HEK293 (cell line): ENCODE measurements at regions not wholly inside any gene's neighbourhood (a gene's known extent, or its start where the extent isn't known, plus 50 kb on each side); places are given as distances from the start of the nearest gene placed in this dataset.

Source experiments
- CTCF ChIA-PET: fragments of 350-600 bp; formaldehyde crosslinking; extraction: SDS; loops from one replicate; lab custom pipeline; 2021; ENCODE audit warnings: antibody characterized with exemption; lab: Yijun Ruan, JAX
- POLR2A ChIA-PET: fragments of 300-600 bp; formaldehyde crosslinking; extraction: SDS; loops from one replicate; lab custom pipeline; 2020; ENCODE audit warnings: antibody characterized with exemption, inconsistent platforms; lab: Yijun Ruan, JAX
- H3K27ac ChIP-seq: fragments of 200-500 bp; sonication (Bioruptor generic); 2 replicates; pipeline ENCODE4 v1.5.1; 2014; ENCODE audit warnings: low read depth, low read length, control low read depth, inconsistent platforms; ENCODE audit errors: extremely low read depth
- H3K36me3 ChIP-seq, 2 experiments: fragments of 200-500 bp in 1 of 2; sonication (Bioruptor generic) in 1 of 2; 1 replicate in 1 of 2; 2 replicates in 1 of 2; pipeline ENCODE4 v1.5.1; 2014 to 2017; ENCODE audit warnings: inconsistent platforms in 2 of 2, low read length in 2 of 2; ENCODE audit not compliant: control insufficient read depth in 2 of 2, insufficient read depth in 1 of 2
- H3K4me1 ChIP-seq: fragments of 200-500 bp; sonication (Bioruptor generic); 2 replicates; pipeline ENCODE4 v1.5.1; 2014; ENCODE audit warnings: mild to moderate bottlenecking, low read length, inconsistent platforms; ENCODE audit not compliant: control insufficient read depth, insufficient read depth
- H3K4me3 ChIP-seq: 2 replicates; pipeline ENCODE4 v1.5.1; 2011; ENCODE audit warnings: low read depth, mild to moderate bottlenecking, control low read depth, low read length, moderate library complexity
- H3K9me3 ChIP-seq: fragments of 200-500 bp; sonication (Bioruptor generic); 2 replicates; pipeline ENCODE4 v1.5.1; 2014; ENCODE audit warnings: low read depth, low read length, inconsistent platforms; ENCODE audit not compliant: control insufficient read depth, insufficient read depth
- KLF10 ChIP-seq: fragments of 450-650 bp; IDR thresholded peaks from 2 replicates; pipeline ENCODE4 v1.5.1; 2018; ENCODE audit warnings: missing biosample characterization, mild to moderate bottlenecking, missing genetic modification characterization
- KLF16 ChIP-seq: fragments of 450-650 bp; formaldehyde crosslinking; IDR thresholded peaks from 2 replicates; pipeline ENCODE4 v1.5.1; 2017; ENCODE audit warnings: missing biosample characterization, missing genetic modification characterization
- ZNF133 ChIP-seq: fragments of 450-650 bp; formaldehyde crosslinking; IDR thresholded peaks from 2 replicates; pipeline ENCODE4 v1.5.1; 2016; ENCODE audit warnings: missing biosample characterization, missing genetic modification characterization
- ZNF174 ChIP-seq: fragments of 450-650 bp; formaldehyde crosslinking; IDR thresholded peaks from 2 replicates; pipeline ENCODE4 v1.5.0; 2017; ENCODE audit warnings: missing biosample characterization, mild to moderate bottlenecking, missing genetic modification characterization
- ZNF354C ChIP-seq: fragments of 450-650 bp; formaldehyde crosslinking; IDR thresholded peaks from 2 replicates; pipeline ENCODE4 v1.5.1; 2016; ENCODE audit warnings: missing biosample characterization, missing genetic modification characterization, low read depth, borderline replicate concordance
- ZNF521 ChIP-seq: fragments of 450-650 bp; formaldehyde crosslinking; IDR thresholded peaks from 2 replicates; pipeline ENCODE4 v1.5.1; 2017; ENCODE audit warnings: missing biosample characterization, mild to moderate bottlenecking, missing genetic modification characterization
- ZNF600 ChIP-seq: fragments of 450-650 bp; formaldehyde crosslinking; IDR thresholded peaks from 2 replicates; pipeline ENCODE4 v1.5.1; 2016; ENCODE audit warnings: missing biosample characterization, missing genetic modification characterization
- TF ChIP-seq, protein P1 (sequence below): IDR thresholded peaks from 2 replicates; pipeline ENCODE4 v1.6.1; 2011; ENCODE audit warnings: mild to moderate bottlenecking, low read depth, low read length, borderline replicate concordance
- TF ChIP-seq, protein P2 (sequence below): fragments of 450-650 bp; formaldehyde crosslinking; IDR thresholded peaks from 2 replicates; pipeline ENCODE4; 2016; ENCODE audit warnings: missing biosample characterization, missing genetic modification characterization
- TF ChIP-seq, protein P3 (sequence below): fragments of 450-650 bp; formaldehyde crosslinking; IDR thresholded peaks from 2 replicates; pipeline ENCODE4 v1.5.1; 2016; ENCODE audit warnings: missing biosample characterization, missing genetic modification characterization, borderline replicate concordance
- TF ChIP-seq, protein P4 (sequence below): fragments of 450-650 bp; formaldehyde crosslinking; IDR thresholded peaks from 2 replicates; pipeline ENCODE4 v1.5.1; 2017; ENCODE audit warnings: missing biosample characterization, missing genetic modification characterization
- TF ChIP-seq, protein P5 (sequence below): fragments of 450-650 bp; formaldehyde crosslinking; IDR thresholded peaks from 2 replicates; pipeline ENCODE4 v1.5.1; 2016; ENCODE audit warnings: missing biosample characterization, missing genetic modification characterization
- TF ChIP-seq, protein P6 (sequence below): fragments of 450-650 bp; formaldehyde crosslinking; optimal IDR thresholded peaks from 2 replicates; pipeline ENCODE3; 2016; ENCODE audit warnings: missing biosample characterization, mild to moderate bottlenecking, missing genetic modification characterization

DNA sequence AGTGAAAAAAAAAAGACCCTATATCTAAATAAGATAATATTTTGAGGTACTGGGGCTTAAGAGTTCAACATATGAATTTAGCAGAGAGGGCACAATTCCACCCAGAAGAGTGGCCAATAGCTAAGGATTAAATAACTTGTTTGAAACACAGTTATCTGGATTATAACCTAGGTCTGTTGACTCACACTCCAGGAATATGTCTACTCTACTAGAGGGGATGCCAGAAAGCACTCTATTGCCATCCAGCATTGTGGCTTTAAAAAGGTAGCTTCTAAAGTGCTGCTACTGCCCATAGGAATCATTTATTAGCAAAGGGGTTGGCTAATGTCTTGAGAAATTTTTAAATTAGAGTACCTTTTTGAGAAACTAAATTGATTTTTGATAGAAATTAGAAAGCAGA, 102.2 kb downstream of the PPP1R3A start:
- H3K9me3 ChIP-seq = no peaks in the 10 kb centered on the region
- no peak overlapping the region for H3K4me3 ChIP-seq
- H3K27ac ChIP-seq = no peak overlapping the region
- CTCF ChIA-PET = interaction anchor here (0.8 kb wide), 1 partner anchor 115 kb away, joined by 4 read pairs; no protein-coding TSS in a partner anchor
- POLR2A ChIA-PET = no interaction called here
- TF ChIP-seq ZNF174 (tag by site-specific recombination) (no peak), KLF10 (no peak), ZNF521 (no peak), ZNF354C (tag by site-specific recombination) (no peak), KLF16 (no peak), ZNF600 (tag by site-specific recombination) (no peak)
- TF ChIP-seq, protein P1, sequence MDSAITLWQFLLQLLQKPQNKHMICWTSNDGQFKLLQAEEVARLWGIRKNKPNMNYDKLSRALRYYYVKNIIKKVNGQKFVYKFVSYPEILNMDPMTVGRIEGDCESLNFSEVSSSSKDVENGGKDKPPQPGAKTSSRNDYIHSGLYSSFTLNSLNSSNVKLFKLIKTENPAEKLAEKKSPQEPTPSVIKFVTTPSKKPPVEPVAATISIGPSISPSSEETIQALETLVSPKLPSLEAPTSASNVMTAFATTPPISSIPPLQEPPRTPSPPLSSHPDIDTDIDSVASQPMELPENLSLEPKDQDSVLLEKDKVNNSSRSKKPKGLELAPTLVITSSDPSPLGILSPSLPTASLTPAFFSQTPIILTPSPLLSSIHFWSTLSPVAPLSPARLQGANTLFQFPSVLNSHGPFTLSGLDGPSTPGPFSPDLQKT = no peak
- TF ChIP-seq, protein P2, sequence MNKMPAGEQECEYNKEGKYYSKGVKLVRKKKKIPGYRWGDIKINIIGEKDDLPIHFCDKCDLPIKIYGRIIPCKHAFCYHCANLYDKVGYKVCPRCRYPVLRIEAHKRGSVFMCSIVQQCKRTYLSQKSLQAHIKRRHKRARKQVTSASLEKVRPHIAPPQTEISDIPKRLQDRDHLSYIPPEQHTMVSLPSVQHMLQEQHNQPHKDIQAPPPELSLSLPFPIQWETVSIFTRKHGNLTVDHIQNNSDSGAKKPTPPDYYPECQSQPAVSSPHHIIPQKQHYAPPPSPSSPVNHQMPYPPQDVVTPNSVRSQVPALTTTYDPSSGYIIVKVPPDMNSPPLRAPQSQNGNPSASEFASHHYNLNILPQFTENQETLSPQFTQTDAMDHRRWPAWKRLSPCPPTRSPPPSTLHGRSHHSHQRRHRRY (tag by site-specific recombination) = no peak
- TF ChIP-seq, protein P3, sequence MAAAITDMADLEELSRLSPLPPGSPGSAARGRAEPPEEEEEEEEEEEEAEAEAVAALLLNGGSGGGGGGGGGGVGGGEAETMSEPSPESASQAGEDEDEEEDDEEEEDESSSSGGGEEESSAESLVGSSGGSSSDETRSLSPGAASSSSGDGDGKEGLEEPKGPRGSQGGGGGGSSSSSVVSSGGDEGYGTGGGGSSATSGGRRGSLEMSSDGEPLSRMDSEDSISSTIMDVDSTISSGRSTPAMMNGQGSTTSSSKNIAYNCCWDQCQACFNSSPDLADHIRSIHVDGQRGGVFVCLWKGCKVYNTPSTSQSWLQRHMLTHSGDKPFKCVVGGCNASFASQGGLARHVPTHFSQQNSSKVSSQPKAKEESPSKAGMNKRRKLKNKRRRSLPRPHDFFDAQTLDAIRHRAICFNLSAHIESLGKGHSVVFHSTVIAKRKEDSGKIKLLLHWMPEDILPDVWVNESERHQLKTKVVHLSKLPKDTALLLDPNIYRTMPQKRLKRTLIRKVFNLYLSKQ (tag by site-specific recombination) = no peak
- TF ChIP-seq, protein P4, sequence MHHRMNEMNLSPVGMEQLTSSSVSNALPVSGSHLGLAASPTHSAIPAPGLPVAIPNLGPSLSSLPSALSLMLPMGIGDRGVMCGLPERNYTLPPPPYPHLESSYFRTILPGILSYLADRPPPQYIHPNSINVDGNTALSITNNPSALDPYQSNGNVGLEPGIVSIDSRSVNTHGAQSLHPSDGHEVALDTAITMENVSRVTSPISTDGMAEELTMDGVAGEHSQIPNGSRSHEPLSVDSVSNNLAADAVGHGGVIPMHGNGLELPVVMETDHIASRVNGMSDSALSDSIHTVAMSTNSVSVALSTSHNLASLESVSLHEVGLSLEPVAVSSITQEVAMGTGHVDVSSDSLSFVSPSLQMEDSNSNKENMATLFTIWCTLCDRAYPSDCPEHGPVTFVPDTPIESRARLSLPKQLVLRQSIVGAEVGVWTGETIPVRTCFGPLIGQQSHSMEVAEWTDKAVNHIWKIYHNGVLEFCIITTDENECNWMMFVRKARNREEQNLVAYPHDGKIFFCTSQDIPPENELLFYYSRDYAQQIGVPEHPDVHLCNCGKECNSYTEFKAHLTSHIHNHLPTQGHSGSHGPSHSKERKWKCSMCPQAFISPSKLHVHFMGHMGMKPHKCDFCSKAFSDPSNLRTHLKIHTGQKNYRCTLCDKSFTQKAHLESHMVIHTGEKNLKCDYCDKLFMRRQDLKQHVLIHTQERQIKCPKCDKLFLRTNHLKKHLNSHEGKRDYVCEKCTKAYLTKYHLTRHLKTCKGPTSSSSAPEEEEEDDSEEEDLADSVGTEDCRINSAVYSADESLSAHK = no peak
- H3K36me3 ChIP-seq = no peaks in the 10 kb centered on the region
- no peaks in the 10 kb centered on the region for H3K4me1 ChIP-seq

DNA sequence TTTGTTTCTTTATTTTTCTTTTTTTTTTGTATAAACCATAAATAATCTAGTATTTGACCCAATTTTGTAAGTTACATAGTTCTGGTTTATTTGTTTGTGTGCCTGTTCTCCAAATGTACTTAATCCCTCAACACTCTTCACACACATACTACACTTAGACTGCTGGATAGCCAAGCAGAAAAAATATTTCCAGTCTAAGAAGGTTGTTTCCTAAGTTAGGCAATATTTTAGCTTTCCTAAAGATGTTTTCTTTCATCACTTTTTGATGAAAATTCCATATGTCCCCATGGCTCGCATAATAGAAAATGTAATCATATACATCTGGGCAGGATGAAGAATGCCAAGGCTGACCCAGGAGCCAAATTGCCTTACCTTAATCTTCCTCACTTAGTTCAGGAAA, 105.3 kb downstream of the PPP1R3A start:
- Histone ChIP-seq H3K4me3 (no peak overlapping the region), H3K27ac (no peak overlapping the region), H3K36me3 (no peaks in the 10 kb centered on the region), H3K9me3 (no peaks in the 10 kb centered on the region), H3K4me1 (no peaks in the 10 kb centered on the region)
- CTCF ChIA-PET = interaction anchor here (0.6 to 0.9 kb wide), 3 partner anchors 11 to 1369 kb away, joined by 3 to 5 read pairs (median 3); no protein-coding TSS in a partner anchor
- TF ChIP-seq, protein P5, sequence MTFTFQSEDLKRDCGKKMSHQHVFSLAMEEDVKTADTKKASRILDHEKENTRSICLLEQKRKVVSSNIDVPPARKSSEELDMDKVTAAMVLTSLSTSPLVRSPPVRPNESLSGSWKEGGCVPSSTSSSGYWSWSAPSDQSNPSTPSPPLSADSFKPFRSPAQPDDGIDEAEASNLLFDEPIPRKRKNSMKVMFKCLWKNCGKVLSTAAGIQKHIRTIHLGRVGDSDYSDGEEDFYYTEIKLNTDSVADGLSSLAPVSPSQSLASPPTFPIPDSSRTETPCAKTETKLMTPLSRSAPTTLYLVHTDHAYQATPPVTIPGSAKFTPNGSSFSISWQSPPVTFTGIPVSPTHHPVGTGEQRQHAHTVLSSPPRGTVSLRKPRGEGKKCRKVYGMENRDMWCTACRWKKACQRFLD (tag by site-specific recombination) = no peak
- TF ChIP-seq, protein P6, sequence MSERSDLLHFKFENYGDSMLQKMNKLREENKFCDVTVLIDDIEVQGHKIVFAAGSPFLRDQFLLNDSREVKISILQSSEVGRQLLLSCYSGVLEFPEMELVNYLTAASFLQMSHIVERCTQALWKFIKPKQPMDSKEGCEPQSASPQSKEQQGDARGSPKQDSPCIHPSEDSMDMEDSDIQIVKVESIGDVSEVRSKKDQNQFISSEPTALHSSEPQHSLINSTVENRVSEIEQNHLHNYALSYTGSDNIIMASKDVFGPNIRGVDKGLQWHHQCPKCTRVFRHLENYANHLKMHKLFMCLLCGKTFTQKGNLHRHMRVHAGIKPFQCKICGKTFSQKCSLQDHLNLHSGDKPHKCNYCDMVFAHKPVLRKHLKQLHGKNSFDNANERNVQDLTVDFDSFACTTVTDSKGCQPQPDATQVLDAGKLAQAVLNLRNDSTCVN (tag by site-specific recombination) = no peak
- no peak for TF ChIP-seq ZNF133 (tag by site-specific recombination)
- POLR2A ChIA-PET = no interaction called here
